Small intestine (tissue), 7 donors: ENCODE measurements at regions not wholly inside any gene's neighbourhood (a gene's known extent, or its start where the extent isn't known, plus 50 kb on each side); places are given as distances from the start of the nearest gene placed in this dataset.

Source experiments
- DNase-seq, 2 donors: peaks; one replicate each; pipeline versions ENCODE4 v3.0.0 to v3.0.0-alpha.2; 2013
- FAIRE-seq: peaks from 2 replicates; lab custom pipeline; 2012; peaks lifted over from hg19 to GRCh38; lab: Jason Lieb, UNC
- H3K27ac ChIP-seq, 3 donors: one replicate each; pipeline ENCODE4 v1.5.1; 2013; ENCODE audit warnings: low read length in 2 of 3, mild to moderate bottlenecking in 2 of 3, control low read depth in 1 of 3, inconsistent platforms in 1 of 3, low read depth in 1 of 3, moderate library complexity in 1 of 3
- H3K27me3 ChIP-seq, 3 donors: one replicate each; pipeline ENCODE4 v1.6.1; 2013; ENCODE audit warnings: low read length in 3 of 3, inconsistent platforms in 1 of 3; ENCODE audit not compliant: control insufficient read depth in 3 of 3, insufficient read depth in 3 of 3
- H3K36me3 ChIP-seq, 3 donors: one replicate each; pipeline ENCODE4 v1.6.1; 2013; ENCODE audit warnings: low read length in 3 of 3, inconsistent platforms in 1 of 3, low read depth in 1 of 3, mild to moderate bottlenecking in 1 of 3, moderate library complexity in 1 of 3; ENCODE audit not compliant: control insufficient read depth in 3 of 3, insufficient read depth in 2 of 3
- H3K4me1 ChIP-seq, 3 donors: one replicate each; pipeline ENCODE4 v1.6.1; 2013; ENCODE audit warnings: low read length in 2 of 3, inconsistent platforms in 1 of 3, low read depth in 1 of 3, mild to moderate bottlenecking in 1 of 3, moderate library complexity in 1 of 3; ENCODE audit not compliant: control insufficient read depth in 3 of 3, insufficient read depth in 2 of 3
- H3K4me3 ChIP-seq, 3 donors: one replicate each; pipeline ENCODE4 v1.5.1; 2013; ENCODE audit warnings: low read length in 3 of 3, control low read depth in 1 of 3, inconsistent platforms in 1 of 3, low read depth in 1 of 3, mild to moderate bottlenecking in 1 of 3, moderate library complexity in 1 of 3
- H3K9me3 ChIP-seq, 2 donors: one replicate each; pipeline ENCODE4 v1.6.1; 2013; ENCODE audit warnings: low read depth in 1 of 2, low read length in 1 of 2; ENCODE audit not compliant: control insufficient read depth in 2 of 2, insufficient read depth in 1 of 2
- WGBS, 3 donors: extraction: QIAGEN DNeasy Blood & Tissue Kit; methylation state at CpG; one replicate each; pipeline ENCODE4 v1.1.7; 2013; 5-methylcytosine and 5-hydroxymethylcytosine counted together
- donor health status: healthy with polysubstance abuse.
- donor health status: control.
- donor health status: control.
- donor health status: Bipolar disorder and iron deficiency.
- donor health status: healthy.

GRCh38 chr4:104735174-104735573, 240.5 kb upstream of the CXXC4 start:
- Histone ChIP-seq H3K4me3 (no peak overlapping the region), H3K27ac (no peak overlapping the region), H3K4me1 (no peaks in the 10 kb centered on the region), H3K36me3 (no peaks in the 10 kb centered on the region), H3K27me3 (no peaks in the 10 kb centered on the region), H3K9me3 (no peaks in the 10 kb centered on the region)
- FAIRE-seq: no peak
- WGBS, 3 donors: 75 to 88% (median 76%) methylated on average over 2 of the region's 2 CpGs
- no peak for DNase-seq

DNA sequence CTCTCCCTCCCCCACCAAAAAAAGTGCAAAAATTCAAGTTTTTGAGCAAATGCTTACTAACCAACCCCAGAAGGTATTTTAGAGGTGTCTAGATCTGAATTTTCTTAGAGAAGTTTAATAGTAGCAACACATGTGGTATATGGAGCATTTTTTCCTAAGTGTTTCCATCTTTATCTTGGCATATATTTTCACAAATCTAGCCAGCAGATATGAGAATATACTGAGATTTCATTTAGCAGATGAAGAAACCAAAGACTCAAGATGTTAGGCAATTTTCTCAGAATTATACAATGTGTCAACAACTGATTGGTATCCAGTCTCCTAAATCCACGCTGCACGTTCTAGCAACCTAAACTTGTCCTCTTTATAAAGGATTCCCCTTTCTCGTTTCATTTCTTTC, 245.5 kb upstream of the CXXC4 start:
- no peak for FAIRE-seq
- WGBS, 3 donors: 74 to 86% (median 86%) methylated on average over 3 of the region's 3 CpGs
- no peaks in the 10 kb centered on the region for H3K4me1 ChIP-seq

DNA sequence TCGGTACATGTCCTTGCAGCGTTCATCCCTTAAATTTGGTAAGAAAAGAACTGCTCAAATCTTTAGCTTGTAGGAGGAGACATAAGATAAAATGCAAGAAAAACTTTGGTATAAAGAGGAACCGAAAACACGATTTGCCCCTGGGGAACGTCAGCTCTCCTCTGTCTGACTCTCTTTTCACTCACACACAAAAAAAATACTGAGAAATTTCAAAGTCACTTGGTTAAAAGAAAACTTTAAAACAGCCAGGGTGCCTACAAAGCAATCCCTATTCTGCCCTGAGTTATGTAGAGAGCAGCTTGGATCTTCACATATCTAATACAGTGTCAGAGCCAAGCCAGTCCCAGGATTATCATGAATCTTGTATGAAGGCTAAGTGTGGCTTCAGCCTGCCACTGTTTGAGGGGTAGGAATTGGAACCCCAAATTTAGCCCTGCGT, 248.5 kb upstream of the CXXC4 start:
- H3K36me3 ChIP-seq: no peaks in the 10 kb centered on the region
- FAIRE-seq (no peak), DNase-seq (no peak)
- no peak overlapping the region for H3K4me3 ChIP-seq
- no peaks in the 10 kb centered on the region for H3K4me1 ChIP-seq
- WGBS, 3 donors: 79 to 85% (median 81%) methylated on average over 6 of the region's 6 CpGs
- H3K27ac ChIP-seq: no peak overlapping the region
- no peaks in the 10 kb centered on the region for H3K9me3 ChIP-seq
- H3K27me3 ChIP-seq: no peaks in the 10 kb centered on the region

More for the DNA sequence above, 245.5 kb upstream of the CXXC4 start:
- H3K4me3 ChIP-seq: no peak overlapping the region
- H3K9me3 ChIP-seq: no peaks in the 10 kb centered on the region
- no peaks in the 10 kb centered on the region for H3K27me3 ChIP-seq
- H3K27ac ChIP-seq: no peak overlapping the region
- no peak for DNase-seq
- H3K36me3 ChIP-seq: no peaks in the 10 kb centered on the region

GRCh38 chr4:104747635-104748034, 252.9 kb upstream of the CXXC4 start:
- FAIRE-seq: no peak
- Histone ChIP-seq H3K4me3 (no peak overlapping the region), H3K27me3 (no peaks in the 10 kb centered on the region), H3K4me1 (no peaks in the 10 kb centered on the region), H3K9me3 (no peaks in the 10 kb centered on the region), H3K27ac (no peak overlapping the region), H3K36me3 (no peaks in the 10 kb centered on the region)
- WGBS, 3 donors: 60 to 77% (median 74%) methylated on average over 1 of the region's 1 CpG
- DNase-seq: no peak

DNA sequence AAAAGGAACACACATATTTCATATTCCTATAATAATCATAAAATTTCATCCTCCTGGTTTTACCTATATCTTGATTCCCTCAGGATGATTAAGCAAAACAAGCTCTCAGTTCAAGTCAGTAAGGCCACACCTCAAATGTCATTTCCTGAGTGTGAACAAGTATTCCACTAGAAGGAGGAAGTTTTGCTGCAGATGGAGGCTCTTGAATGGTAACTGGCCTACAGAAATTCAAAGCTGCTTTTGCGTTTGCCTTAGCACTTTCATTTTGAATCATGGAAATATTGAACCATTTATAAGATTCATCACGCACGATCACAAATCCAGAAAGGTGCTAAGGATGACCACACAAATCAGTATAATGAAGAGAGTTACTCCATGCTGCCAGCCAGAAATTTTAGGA, 254.4 kb upstream of the CXXC4 start:
- no peaks in the 10 kb centered on the region for H3K4me1 ChIP-seq
- no peaks in the 10 kb centered on the region for H3K36me3 ChIP-seq
- no peaks in the 10 kb centered on the region for H3K9me3 ChIP-seq
- DNase-seq (no peak), FAIRE-seq (no peak)
- no peaks in the 10 kb centered on the region for H3K27me3 ChIP-seq
- 57 to 74% (median 62%) methylated on average over 3 of the region's 3 CpGs for WGBS, 3 donors
- no peak overlapping the region for H3K27ac ChIP-seq
- no peak overlapping the region for H3K4me3 ChIP-seq

DNA sequence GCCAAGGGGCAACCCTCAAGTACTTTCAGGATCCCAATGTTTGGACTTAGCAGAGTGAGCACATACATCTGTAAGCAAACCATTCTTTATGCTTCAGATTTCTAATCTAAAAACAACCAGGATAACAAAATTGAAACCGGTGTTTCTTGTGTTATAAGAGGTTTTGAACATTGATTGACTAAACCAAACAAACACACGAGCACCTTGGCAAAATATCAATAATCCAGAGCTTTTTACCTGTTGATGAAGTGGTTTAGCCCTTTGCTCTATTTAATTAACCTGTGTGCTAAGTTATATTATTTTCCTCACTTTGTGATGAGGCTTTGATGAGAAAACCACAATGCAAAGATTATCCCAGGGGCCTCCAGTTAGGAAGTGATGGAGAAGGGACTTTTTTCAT, 255.3 kb upstream of the CXXC4 start:
- 20 to 50% (median 31%) methylated on average over 2 of the region's 2 CpGs for WGBS, 3 donors
- H3K9me3 ChIP-seq: no peaks in the 10 kb centered on the region

GRCh38 chr4:104751468-104751867, 256.8 kb upstream of the CXXC4 start:
- 85 to 93% (median 91%) methylated on average over 2 of the region's 2 CpGs for WGBS, 3 donors
- no peak for FAIRE-seq
- H3K4me1 ChIP-seq: no peaks in the 10 kb centered on the region
- H3K9me3 ChIP-seq: no peaks in the 10 kb centered on the region
- DNase-seq: no peak
- no peaks in the 10 kb centered on the region for H3K36me3 ChIP-seq
- H3K27me3 ChIP-seq: no peaks in the 10 kb centered on the region
- no peak overlapping the region for H3K4me3 ChIP-seq
- no peak overlapping the region for H3K27ac ChIP-seq

More for the DNA sequence above, 255.3 kb upstream of the CXXC4 start:
- no peak overlapping the region for H3K4me3 ChIP-seq
- no peak overlapping the region for H3K27ac ChIP-seq
- FAIRE-seq: no peak
- H3K27me3 ChIP-seq: no peaks in the 10 kb centered on the region
- no peaks in the 10 kb centered on the region for H3K4me1 ChIP-seq
- no peaks in the 10 kb centered on the region for H3K36me3 ChIP-seq
- no peak for DNase-seq

DNA sequence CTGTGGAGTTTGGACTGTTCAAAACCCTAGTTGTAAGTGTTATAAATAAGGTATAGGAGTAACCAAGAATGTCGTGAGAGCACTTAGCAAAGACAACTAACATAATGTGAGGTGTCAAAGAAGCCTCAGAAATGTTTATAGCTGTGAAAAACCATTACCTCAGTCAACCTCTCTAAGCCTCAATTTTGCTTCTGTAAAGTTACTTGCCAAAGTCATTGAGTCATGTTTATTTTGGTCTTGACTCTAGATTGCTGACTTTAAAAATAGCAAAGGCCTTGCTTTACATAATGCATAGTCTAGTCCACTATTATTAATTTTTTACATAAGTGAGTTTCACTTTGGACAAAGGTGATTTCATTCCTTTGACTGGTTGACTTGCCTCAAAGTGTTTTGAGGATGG, 257.6 kb upstream of the CXXC4 start:
- 24 to 38% (median 33%) methylated on average over 1 of the region's 1 CpG for WGBS, 3 donors
- FAIRE-seq (no peak), DNase-seq (no peak)
- Histone ChIP-seq H3K36me3 (no peaks in the 10 kb centered on the region), H3K27me3 (no peaks in the 10 kb centered on the region), H3K4me1 (no peaks in the 10 kb centered on the region), H3K27ac (no peak overlapping the region), H3K9me3 (no peaks in the 10 kb centered on the region), H3K4me3 (no peak overlapping the region)

DNA sequence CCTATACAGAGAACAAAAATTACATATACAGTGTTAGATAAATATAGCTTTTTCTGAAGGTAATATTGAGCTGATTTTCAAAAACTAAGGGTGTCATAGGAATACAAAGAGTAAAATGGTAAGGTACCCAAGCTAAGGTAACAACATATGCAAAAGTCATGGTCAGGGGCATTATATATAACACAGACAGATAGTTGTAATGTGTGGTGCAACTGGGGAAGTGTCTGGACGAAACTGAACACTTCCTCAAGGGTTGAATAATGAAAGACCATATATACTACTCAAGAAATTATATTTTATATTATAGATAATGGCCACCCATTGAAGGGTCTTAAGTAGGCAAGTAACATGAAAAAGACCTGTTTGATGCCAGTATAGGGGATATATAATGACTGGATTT, 262.1 kb upstream of the CXXC4 start:
- 74 to 84% (median 75%) methylated on average over 1 of the region's 1 CpG for WGBS, 3 donors
- no peaks in the 10 kb centered on the region for H3K27me3 ChIP-seq
- no peak overlapping the region for H3K4me3 ChIP-seq
- no peaks in the 10 kb centered on the region for H3K36me3 ChIP-seq
- FAIRE-seq (no peak), DNase-seq (no peak)
- H3K9me3 ChIP-seq: no peaks in the 10 kb centered on the region
- H3K4me1 ChIP-seq: no peaks in the 10 kb centered on the region
- no peak overlapping the region for H3K27ac ChIP-seq
